ENCODE measurements at regions not wholly inside any gene's neighbourhood (a gene's known extent, or its start where the extent isn't known, plus 50 kb on each side); places are given as distances from the start of the nearest gene placed in this dataset.

- TF ChIP-seq CTCF (IDR thresholded peaks at IDR 0.05) (peak; percentile 96 to 100 (median 98)), POLR2A (IDR thresholded peaks at IDR 0.05) (no peak)
Measured at GRCh38 chr10:33008499-33009243, 50.6 kb upstream of the ITGB1 start.

Data from adrenal gland (tissue), 5 donors.